K562 (cell line): ENCODE measurements at regions not wholly inside any gene's neighbourhood (a gene's known extent, or its start where the extent isn't known, plus 50 kb on each side); places are given as distances from the start of the nearest gene placed in this dataset.
A peak's percentile ranks its signal among the peaks of the same experiment; 100 is the strongest.

Experiments used
- ETV5 ChIP-seq: sonication (generic); formaldehyde crosslinking; IDR thresholded peaks from 2 replicates; pipeline ENCODE4 v1.4.0; 2020; ENCODE audit warnings: low read depth, mild to moderate bottlenecking, missing genetic modification reagents
- HDAC3 ChIP-seq: fragments of 450-650 bp; IDR thresholded peaks from 2 replicates; pipeline ENCODE4 v1.6.1; 2018; ENCODE audit warnings: borderline replicate concordance, mild to moderate bottlenecking, moderate library complexity; ENCODE audit not compliant: partially characterized antibody
- KDM1A ChIP-seq, 2 experiments: fragments of 450-650 bp; IDR thresholded peaks; 2 replicates each; pipeline ENCODE4 v1.6.1; 2016; ENCODE audit warnings: mild to moderate bottlenecking in 2 of 2
- PRPF4 ChIP-seq: fragments of 200-400 bp; formaldehyde crosslinking; IDR thresholded peaks from one replicate; pipeline ENCODE4 v1.6.1; 2017; ENCODE audit warnings: low read length, low read depth, mild to moderate bottlenecking; ENCODE audit not compliant: insufficient read depth, poor library complexity, severe bottlenecking
- TF ChIP-seq, protein P1 (sequence below): fragments of 450-650 bp; conservative IDR thresholded peaks from 2 replicates; pipeline ENCODE4 v1.6.1; 2016; ENCODE audit warnings: missing genetic modification characterization, low read depth, mild to moderate bottlenecking, control low read depth, missing compliant biosample characterization
- TF ChIP-seq, protein P2 (sequence below): fragments of 450-650 bp; IDR thresholded peaks from 2 replicates; pipeline ENCODE4 v1.6.1; 2017; ENCODE audit warnings: mild to moderate bottlenecking, moderate library complexity
- TF ChIP-seq, protein P3 (sequence below): fragments of 250-450 bp; sonication (Bioruptor Pico); IDR thresholded peaks from 2 replicates; pipeline ENCODE4 v1.5.0; 2021; ENCODE audit warnings: mild to moderate bottlenecking, borderline replicate concordance
- TF ChIP-seq, protein P4 (sequence below): fragments of 450-650 bp; formaldehyde crosslinking; IDR thresholded peaks from 2 replicates; pipeline ENCODE4 v1.4.0; 2022; ENCODE audit warnings: missing genetic modification characterization

DNA sequence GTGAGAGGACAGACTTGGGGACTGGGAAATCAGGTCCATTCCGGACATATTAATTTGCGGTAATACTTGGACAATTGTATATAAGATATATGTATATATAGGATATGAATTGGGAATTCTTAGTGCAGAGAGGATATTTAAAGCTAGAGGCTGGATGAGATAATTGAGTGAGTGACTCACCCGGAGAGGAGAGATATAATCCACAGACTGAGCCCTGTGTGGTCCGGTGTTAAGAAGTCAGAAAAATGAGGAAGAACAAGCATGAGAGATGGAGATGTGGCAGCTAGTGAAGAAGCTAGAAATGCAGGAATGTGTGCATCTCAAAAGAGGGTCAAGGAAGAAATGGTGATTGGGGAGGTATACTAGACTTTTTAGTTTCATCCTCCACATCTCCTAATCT, 336.2 kb downstream of the SLC7A11 start (continued):
- TF ChIP-seq, protein P1, sequence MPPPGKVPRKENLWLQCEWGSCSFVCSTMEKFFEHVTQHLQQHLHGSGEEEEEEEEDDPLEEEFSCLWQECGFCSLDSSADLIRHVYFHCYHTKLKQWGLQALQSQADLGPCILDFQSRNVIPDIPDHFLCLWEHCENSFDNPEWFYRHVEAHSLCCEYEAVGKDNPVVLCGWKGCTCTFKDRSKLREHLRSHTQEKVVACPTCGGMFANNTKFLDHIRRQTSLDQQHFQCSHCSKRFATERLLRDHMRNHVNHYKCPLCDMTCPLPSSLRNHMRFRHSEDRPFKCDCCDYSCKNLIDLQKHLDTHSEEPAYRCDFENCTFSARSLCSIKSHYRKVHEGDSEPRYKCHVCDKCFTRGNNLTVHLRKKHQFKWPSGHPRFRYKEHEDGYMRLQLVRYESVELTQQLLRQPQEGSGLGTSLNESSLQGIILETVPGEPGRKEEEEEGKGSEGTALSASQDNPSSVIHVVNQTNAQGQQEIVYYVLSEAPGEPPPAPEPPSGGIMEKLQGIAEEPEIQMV (tag) = peak; percentile 95
- TF ChIP-seq PRPF4 (no peak), HDAC3 (no peak), ETV5 (no peak), KDM1A (IDR thresholded peaks at IDR 0.05) (no peak)
- TF ChIP-seq, protein P2, sequence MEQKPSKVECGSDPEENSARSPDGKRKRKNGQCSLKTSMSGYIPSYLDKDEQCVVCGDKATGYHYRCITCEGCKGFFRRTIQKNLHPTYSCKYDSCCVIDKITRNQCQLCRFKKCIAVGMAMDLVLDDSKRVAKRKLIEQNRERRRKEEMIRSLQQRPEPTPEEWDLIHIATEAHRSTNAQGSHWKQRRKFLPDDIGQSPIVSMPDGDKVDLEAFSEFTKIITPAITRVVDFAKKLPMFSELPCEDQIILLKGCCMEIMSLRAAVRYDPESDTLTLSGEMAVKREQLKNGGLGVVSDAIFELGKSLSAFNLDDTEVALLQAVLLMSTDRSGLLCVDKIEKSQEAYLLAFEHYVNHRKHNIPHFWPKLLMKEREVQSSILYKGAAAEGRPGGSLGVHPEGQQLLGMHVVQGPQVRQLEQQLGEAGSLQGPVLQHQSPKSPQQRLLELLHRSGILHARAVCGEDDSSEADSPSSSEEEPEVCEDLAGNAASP = no peak
- TF ChIP-seq, protein P3, sequence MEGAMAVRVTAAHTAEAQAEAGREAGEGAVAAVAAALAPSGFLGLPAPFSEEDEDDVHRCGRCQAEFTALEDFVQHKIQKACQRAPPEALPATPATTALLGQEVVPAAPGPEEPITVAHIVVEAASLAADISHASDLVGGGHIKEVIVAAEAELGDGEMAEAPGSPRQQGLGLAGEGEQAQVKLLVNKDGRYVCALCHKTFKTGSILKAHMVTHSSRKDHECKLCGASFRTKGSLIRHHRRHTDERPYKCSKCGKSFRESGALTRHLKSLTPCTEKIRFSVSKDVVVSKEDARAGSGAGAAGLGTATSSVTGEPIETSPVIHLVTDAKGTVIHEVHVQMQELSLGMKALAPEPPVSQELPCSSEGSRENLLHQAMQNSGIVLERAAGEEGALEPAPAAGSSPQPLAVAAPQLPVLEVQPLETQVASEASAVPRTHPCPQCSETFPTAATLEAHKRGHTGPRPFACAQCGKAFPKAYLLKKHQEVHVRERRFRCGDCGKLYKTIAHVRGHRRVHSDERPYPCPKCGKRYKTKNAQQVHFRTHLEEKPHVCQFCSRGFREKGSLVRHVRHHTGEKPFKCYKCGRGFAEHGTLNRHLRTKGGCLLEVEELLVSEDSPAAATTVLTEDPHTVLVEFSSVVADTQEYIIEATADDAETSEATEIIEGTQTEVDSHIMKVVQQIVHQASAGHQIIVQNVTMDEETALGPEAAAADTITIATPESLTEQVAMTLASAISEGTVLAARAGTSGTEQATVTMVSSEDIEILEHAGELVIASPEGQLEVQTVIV (CRISPR knock-in tag) = no peak
- TF ChIP-seq, protein P4, sequence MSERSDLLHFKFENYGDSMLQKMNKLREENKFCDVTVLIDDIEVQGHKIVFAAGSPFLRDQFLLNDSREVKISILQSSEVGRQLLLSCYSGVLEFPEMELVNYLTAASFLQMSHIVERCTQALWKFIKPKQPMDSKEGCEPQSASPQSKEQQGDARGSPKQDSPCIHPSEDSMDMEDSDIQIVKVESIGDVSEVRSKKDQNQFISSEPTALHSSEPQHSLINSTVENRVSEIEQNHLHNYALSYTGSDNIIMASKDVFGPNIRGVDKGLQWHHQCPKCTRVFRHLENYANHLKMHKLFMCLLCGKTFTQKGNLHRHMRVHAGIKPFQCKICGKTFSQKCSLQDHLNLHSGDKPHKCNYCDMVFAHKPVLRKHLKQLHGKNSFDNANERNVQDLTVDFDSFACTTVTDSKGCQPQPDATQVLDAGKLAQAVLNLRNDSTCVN (CRISPR knock-in tag) = no peak
